VCaP (cell line): ENCODE measurements at regions not wholly inside any gene's neighbourhood (a gene's known extent, or its start where the extent isn't known, plus 50 kb on each side); places are given as distances from the start of the nearest gene placed in this dataset.

Experiments used
- H3K27ac ChIP-seq: fragments of 450-650 bp; 2 replicates; pipeline ENCODE4 v1.5.1; 2017
- TF ChIP-seq, protein P1 (sequence below): fragments of 450-650 bp; conservative IDR thresholded peaks from 2 replicates; pipeline ENCODE4 v1.5.1; 2017; ENCODE audit warnings: mild to moderate bottlenecking, moderate library complexity

GRCh38 chr16:17566075-17566474, 95.3 kb upstream of the XYLT1 start:
- H3K27ac ChIP-seq, result no peak overlapping the region
- TF ChIP-seq, protein P1, sequence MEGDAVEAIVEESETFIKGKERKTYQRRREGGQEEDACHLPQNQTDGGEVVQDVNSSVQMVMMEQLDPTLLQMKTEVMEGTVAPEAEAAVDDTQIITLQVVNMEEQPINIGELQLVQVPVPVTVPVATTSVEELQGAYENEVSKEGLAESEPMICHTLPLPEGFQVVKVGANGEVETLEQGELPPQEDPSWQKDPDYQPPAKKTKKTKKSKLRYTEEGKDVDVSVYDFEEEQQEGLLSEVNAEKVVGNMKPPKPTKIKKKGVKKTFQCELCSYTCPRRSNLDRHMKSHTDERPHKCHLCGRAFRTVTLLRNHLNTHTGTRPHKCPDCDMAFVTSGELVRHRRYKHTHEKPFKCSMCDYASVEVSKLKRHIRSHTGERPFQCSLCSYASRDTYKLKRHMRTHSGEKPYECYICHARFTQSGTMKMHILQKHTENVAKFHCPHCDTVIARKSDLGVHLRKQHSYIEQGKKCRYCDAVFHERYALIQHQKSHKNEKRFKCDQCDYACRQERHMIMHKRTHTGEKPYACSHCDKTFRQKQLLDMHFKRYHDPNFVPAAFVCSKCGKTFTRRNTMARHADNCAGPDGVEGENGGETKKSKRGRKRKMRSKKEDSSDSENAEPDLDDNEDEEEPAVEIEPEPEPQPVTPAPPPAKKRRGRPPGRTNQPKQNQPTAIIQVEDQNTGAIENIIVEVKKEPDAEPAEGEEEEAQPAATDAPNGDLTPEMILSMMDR, result no peak

- no peak overlapping the region for H3K27ac ChIP-seq
- TF ChIP-seq, protein P1, result no peak
Observed at GRCh38 chr16:17565605-17566004, 94.8 kb upstream of the XYLT1 start.

- TF ChIP-seq, protein P1, result no peak
- no peak overlapping the region for H3K27ac ChIP-seq
Observed at GRCh38 chr16:17564856-17565255, 94.1 kb upstream of the XYLT1 start.

DNA sequence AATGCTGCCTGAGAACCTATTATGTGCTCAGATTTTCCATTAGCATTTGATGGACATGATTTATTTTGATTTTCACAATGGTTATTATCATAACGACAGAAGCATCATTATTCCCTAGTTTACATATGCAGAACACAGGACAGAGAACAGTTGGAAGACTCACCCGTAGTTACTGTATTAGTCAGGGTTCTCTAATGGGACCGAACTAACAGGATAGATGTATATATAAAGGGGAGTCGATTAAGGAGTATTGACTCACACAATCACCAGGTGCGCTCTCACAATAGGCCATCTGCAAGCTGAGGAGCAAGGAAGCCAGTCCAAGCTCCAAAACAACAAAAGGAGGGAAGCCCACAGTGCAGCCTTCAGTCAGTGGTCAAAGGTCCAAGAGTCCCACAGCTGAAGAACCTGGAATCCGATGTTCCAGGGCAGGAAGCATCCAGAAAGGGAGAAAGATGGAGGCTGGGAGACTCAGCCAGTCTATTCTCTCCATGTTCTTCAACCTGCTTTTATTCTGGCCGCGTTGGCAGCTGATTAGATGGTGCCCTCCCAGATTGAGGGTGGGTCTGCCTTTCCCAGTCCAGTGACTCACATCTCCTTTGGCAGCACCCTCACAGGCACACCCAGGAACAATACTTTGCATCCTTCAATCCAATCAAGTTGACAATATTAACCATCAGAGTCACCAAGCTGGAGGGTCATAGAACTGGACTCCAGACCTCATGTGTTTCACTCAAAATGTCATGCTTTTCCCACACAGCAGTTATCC, 92.7 kb upstream of the XYLT1 start:
- TF ChIP-seq, protein P1, result no peak
- no peak overlapping the region for H3K27ac ChIP-seq

- TF ChIP-seq, protein P1, result no peak
- no peak overlapping the region for H3K27ac ChIP-seq
Observed at GRCh38 chr16:17561056-17561455, 90.3 kb upstream of the XYLT1 start.

DNA sequence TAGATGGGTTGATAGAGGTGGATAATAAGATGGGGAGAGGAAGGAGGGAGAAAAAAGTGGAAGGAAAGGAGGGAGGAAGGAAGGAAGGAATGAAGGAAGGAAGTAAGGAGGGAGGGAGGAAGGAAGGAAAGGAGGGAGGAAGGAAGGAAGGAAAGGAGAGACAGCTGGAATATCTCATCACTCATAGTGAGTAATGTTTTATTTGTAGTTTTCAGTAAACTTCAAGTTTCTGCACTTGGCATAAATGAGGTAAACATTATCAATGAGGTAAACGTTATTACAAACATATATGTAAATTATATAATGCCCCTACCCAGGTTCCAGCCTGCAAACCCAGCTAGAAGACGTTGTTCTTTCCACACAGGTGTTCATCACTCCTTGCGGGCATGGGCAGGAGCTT, 89.8 kb upstream of the XYLT1 start:
- H3K27ac ChIP-seq, result no peak overlapping the region
- TF ChIP-seq, protein P1, result no peak

GRCh38 chr16:17559394-17559793, 88.6 kb upstream of the XYLT1 start:
- TF ChIP-seq, protein P1, result no peak
- no peak overlapping the region for H3K27ac ChIP-seq
